ENCODE measurements at regions not wholly inside any gene's neighbourhood (a gene's known extent, or its start where the extent isn't known, plus 50 kb on each side); places are given as distances from the start of the nearest gene placed in this dataset.

GRCh38 chr4:11544211-11544610, 115.5 kb upstream of the HS3ST1 start:
- Mint-ChIP-seq H3K27ac (no peak overlapping the region), H3K4me1 (peaks cover 8% of the 10 kb centered on the region), H3K36me3 (ENCODE audit: low read depth) (no peaks in the 10 kb centered on the region), H3K9me3 (ENCODE audit: low read depth) (no peaks in the 10 kb centered on the region), H3K4me3 (no peak overlapping the region), H3K27me3 (peaks cover 2% of the 10 kb centered on the region)
- intact Hi-C loops (cut with DNase I, micrococcal nuclease): no loop called here
- DNase-seq (no peak), ATAC-seq (no peak)
- POLR2A ChIA-PET: no interaction called here
- CTCF ChIA-PET: no interaction called here

GRCh38 chr4:11543706-11544105, 115.0 kb upstream of the HS3ST1 start:
- Mint-ChIP-seq H3K9me3 (ENCODE audit: low read depth) (no peaks in the 10 kb centered on the region), H3K4me3 (no peak overlapping the region), H3K27ac (no peak overlapping the region), H3K27me3 (peaks cover 2% of the 10 kb centered on the region), H3K4me1 (peaks cover 6% of the 10 kb centered on the region), H3K36me3 (ENCODE audit: low read depth) (no peaks in the 10 kb centered on the region)
- ATAC-seq: no peak
- ChIA-PET POLR2A (no interaction called here), CTCF (no interaction called here)
- intact Hi-C loops (cut with DNase I, micrococcal nuclease): no loop called here
- no peak for DNase-seq

- peaks cover 2% of the 10 kb centered on the region for H3K27me3 Mint-ChIP-seq
- intact Hi-C loops (cut with DNase I, micrococcal nuclease): no loop called here
- POLR2A ChIA-PET: no interaction called here
- no peaks in the 10 kb centered on the region for H3K36me3 Mint-ChIP-seq (ENCODE audit: low read depth)
- no peaks in the 10 kb centered on the region for H3K9me3 Mint-ChIP-seq (ENCODE audit: low read depth)
- H3K4me1 Mint-ChIP-seq: no peaks in the 10 kb centered on the region
- H3K27ac Mint-ChIP-seq: no peak overlapping the region
- CTCF ChIA-PET: no interaction called here
- ATAC-seq (no peak), DNase-seq (no peak)
- no peak overlapping the region for H3K4me3 Mint-ChIP-seq
Measured at GRCh38 chr4:11542952-11543351, 114.3 kb upstream of the HS3ST1 start.

DNA sequence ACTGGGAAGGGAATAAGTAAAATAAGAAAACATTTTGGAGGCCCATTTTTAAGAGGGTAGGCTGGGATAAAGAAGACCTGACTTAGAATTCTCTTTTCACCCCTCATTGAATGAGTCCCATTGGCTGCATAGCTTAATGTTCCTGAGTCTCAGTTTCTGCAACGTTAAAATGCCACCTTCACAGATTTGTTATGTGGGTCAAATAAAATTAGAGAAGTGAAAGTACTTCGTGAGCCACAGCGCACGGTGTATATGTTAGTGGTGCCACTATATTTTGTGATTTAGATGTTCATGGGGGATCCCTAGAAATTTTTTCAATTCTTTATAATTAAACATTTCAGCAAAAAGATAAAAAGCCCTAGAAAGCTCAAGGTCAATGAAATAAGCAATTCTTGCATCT, 109.2 kb upstream of the HS3ST1 start:
- POLR2A ChIA-PET: no interaction called here
- intact Hi-C loops (cut with DNase I, micrococcal nuclease): no loop called here
- ATAC-seq: no peak

DNA sequence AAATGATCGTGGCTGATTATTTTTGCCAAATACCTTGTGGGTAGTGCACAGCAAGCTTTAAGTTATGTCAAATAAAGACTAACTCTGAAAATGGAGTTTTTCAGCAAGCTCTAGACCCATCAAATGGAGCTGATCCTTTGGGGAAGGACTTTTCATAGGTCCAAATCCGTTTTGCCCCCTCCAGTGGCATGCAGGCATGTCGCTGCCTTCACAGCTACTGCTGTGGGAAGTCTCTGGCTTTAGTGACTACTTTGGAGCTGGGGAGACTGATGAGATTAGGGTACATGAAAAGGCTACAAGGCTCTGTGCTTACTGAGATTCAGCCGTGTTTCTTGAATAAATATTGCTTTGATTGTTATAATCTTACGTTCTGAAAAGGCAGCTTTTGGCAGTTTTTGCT, 106.6 kb upstream of the HS3ST1 start:
- no peak overlapping the region for H3K27ac Mint-ChIP-seq
- intact Hi-C loops (cut with DNase I, micrococcal nuclease): no loop called here
- POLR2A ChIA-PET: no interaction called here
- H3K36me3 Mint-ChIP-seq (ENCODE audit: low read depth): peaks cover 2% of the 10 kb centered on the region
- CTCF ChIA-PET: no interaction called here
- no peaks in the 10 kb centered on the region for H3K27me3 Mint-ChIP-seq
- H3K4me3 Mint-ChIP-seq: no peak overlapping the region
- no peak for ATAC-seq
- H3K9me3 Mint-ChIP-seq (ENCODE audit: low read depth): peaks cover 3% of the 10 kb centered on the region
- no peak for DNase-seq
- H3K4me1 Mint-ChIP-seq: no peaks in the 10 kb centered on the region

More for the DNA sequence above, 109.2 kb upstream of the HS3ST1 start:
- H3K27me3 Mint-ChIP-seq: no peaks in the 10 kb centered on the region
- CTCF ChIA-PET: no interaction called here
- H3K9me3 Mint-ChIP-seq (ENCODE audit: low read depth): no peaks in the 10 kb centered on the region
- H3K27ac Mint-ChIP-seq: no peak overlapping the region
- no peak for DNase-seq
- H3K36me3 Mint-ChIP-seq (ENCODE audit: low read depth): no peaks in the 10 kb centered on the region
- H3K4me3 Mint-ChIP-seq: no peak overlapping the region
- no peaks in the 10 kb centered on the region for H3K4me1 Mint-ChIP-seq

GRCh38 chr4:11534623-11535302, 106.1 kb upstream of the HS3ST1 start:
- DNase-seq (no peak), ATAC-seq (no peak)
- Mint-ChIP-seq H3K9me3 (ENCODE audit: low read depth) (peaks cover 3% of the 10 kb centered on the region), H3K4me3 (no peak overlapping the region), H3K27me3 (no peaks in the 10 kb centered on the region), H3K27ac (no peak overlapping the region), H3K4me1 (no peaks in the 10 kb centered on the region), H3K36me3 (ENCODE audit: low read depth) (peaks cover 2% of the 10 kb centered on the region)
- ChIA-PET POLR2A (no interaction called here), CTCF (no interaction called here)
- intact Hi-C loops (cut with DNase I, micrococcal nuclease): no loop called here

GRCh38 chr4:11532138-11532537, 103.4 kb upstream of the HS3ST1 start:
- DNase-seq (no peak), ATAC-seq (no peak)
- Mint-ChIP-seq H3K36me3 (ENCODE audit: low read depth) (peaks cover 2% of the 10 kb centered on the region), H3K9me3 (ENCODE audit: low read depth) (peaks cover 3% of the 10 kb centered on the region), H3K4me3 (no peak overlapping the region), H3K27me3 (no peaks in the 10 kb centered on the region), H3K4me1 (no peaks in the 10 kb centered on the region), H3K27ac (no peak overlapping the region)
- intact Hi-C loops (cut with DNase I, micrococcal nuclease): no loop called here
- ChIA-PET POLR2A (no interaction called here), CTCF (no interaction called here)

GRCh38 chr4:11529625-11530201, 101.0 kb upstream of the HS3ST1 start:
- no peak for ATAC-seq
- intact Hi-C loops (cut with DNase I, micrococcal nuclease): no loop called here
- peaks cover 2% of the 10 kb centered on the region for H3K36me3 Mint-ChIP-seq (ENCODE audit: low read depth)

DNA sequence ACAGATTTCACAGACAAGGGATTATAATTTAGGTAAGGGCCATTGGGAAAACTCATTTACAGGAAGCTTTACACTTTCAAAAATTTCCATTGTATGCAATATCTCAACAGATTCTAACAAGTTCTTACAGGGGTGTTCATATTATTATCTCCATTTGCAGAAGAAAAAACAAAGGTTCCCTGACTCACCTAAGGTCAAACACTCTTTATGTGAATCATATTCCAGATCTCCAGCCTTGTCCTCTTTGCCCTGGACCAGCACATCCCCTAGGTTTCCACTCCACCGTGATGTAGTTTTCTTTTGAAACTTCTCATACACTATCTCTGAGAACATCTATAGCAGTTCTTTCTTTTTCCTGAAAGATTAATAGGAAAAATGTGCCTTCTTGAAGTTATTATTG, 96.4 kb upstream of the HS3ST1 start:
- ChIA-PET POLR2A (no interaction called here), CTCF (no interaction called here)
- H3K27ac Mint-ChIP-seq: no peak overlapping the region
- H3K9me3 Mint-ChIP-seq (ENCODE audit: low read depth): no peaks in the 10 kb centered on the region
- intact Hi-C loops (cut with DNase I, micrococcal nuclease): no loop called here
- no peaks in the 10 kb centered on the region for H3K4me1 Mint-ChIP-seq
- no peaks in the 10 kb centered on the region for H3K27me3 Mint-ChIP-seq
- ATAC-seq (no peak), DNase-seq (no peak)
- H3K36me3 Mint-ChIP-seq (ENCODE audit: low read depth): no peaks in the 10 kb centered on the region
- no peak overlapping the region for H3K4me3 Mint-ChIP-seq

More at GRCh38 chr4:11529625-11530201, 101.0 kb upstream of the HS3ST1 start:
- ChIA-PET CTCF (no interaction called here), POLR2A (no interaction called here)
- H3K4me3 Mint-ChIP-seq: no peak overlapping the region
- no peaks in the 10 kb centered on the region for H3K27me3 Mint-ChIP-seq
- H3K9me3 Mint-ChIP-seq (ENCODE audit: low read depth): peaks cover 3% of the 10 kb centered on the region
- H3K27ac Mint-ChIP-seq: no peak overlapping the region
- DNase-seq: no peak
- H3K4me1 Mint-ChIP-seq: no peaks in the 10 kb centered on the region

DNA sequence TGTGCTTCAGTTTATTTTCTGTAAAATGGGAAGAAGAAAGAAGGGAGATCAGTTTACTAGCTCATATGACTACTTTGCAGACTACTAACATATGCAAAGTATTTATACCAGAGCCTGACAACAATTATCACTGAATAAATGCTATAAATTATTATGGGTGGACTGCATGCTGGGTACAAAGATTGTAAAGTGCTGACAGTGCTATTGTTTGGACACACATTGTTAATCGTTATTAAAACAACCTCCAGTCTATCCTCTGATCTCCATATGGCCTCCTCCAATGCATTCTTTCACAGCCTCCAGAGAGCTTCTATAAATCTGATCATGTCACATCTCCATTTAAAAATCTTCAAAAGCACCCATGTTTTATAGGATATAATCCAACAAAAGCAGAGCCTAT, 90.1 kb upstream of the HS3ST1 start:
- ChIA-PET CTCF (no interaction called here), POLR2A (no interaction called here)
- DNase-seq: no peak
- Mint-ChIP-seq H3K4me3 (no peak overlapping the region), H3K27ac (no peak overlapping the region), H3K9me3 (ENCODE audit: low read depth) (no peaks in the 10 kb centered on the region), H3K27me3 (no peaks in the 10 kb centered on the region), H3K36me3 (ENCODE audit: low read depth) (no peaks in the 10 kb centered on the region), H3K4me1 (no peaks in the 10 kb centered on the region)
- ATAC-seq: no peak
- intact Hi-C loops (cut with DNase I, micrococcal nuclease): no loop called here

- Mint-ChIP-seq H3K27me3 (peaks cover 4% of the 10 kb centered on the region), H3K27ac (no peak overlapping the region), H3K4me3 (no peak overlapping the region), H3K36me3 (ENCODE audit: low read depth) (no peaks in the 10 kb centered on the region), H3K4me1 (no peaks in the 10 kb centered on the region), H3K9me3 (ENCODE audit: low read depth) (no peaks in the 10 kb centered on the region)
- intact Hi-C loops (cut with DNase I, micrococcal nuclease): no loop called here
- CTCF ChIA-PET: interaction anchor here (1.0 kb wide), 1 partner anchor 13 kb away, joined by 3 read pairs; no protein-coding TSS in a partner anchor
- DNase-seq (peak; percentile 8), ATAC-seq (no peak)
- POLR2A ChIA-PET: no interaction called here
Measured at GRCh38 chr4:11514779-11515419, 86.2 kb upstream of the HS3ST1 start.

- intact Hi-C loops (cut with DNase I, micrococcal nuclease): no loop called here
- H3K4me3 Mint-ChIP-seq: no peak overlapping the region
- no peak for DNase-seq
- ChIA-PET POLR2A (no interaction called here), CTCF (no interaction called here)
- H3K36me3 Mint-ChIP-seq (ENCODE audit: low read depth): no peaks in the 10 kb centered on the region
- no peaks in the 10 kb centered on the region for H3K9me3 Mint-ChIP-seq (ENCODE audit: low read depth)
- no peak for ATAC-seq
- H3K27ac Mint-ChIP-seq: no peak overlapping the region
- peaks cover 4% of the 10 kb centered on the region for H3K27me3 Mint-ChIP-seq
- H3K4me1 Mint-ChIP-seq: no peaks in the 10 kb centered on the region
Measured at GRCh38 chr4:11514003-11514402, 85.3 kb upstream of the HS3ST1 start.

All from activated CD4-positive, alpha-beta T cell treated with anti-CD3 and anti-CD28 coated beads for 36 hours (primary cell).